ENCODE measurements at regions not wholly inside any gene's neighbourhood (a gene's known extent, or its start where the extent isn't known, plus 50 kb on each side); places are given as distances from the start of the nearest gene placed in this dataset.

DNA sequence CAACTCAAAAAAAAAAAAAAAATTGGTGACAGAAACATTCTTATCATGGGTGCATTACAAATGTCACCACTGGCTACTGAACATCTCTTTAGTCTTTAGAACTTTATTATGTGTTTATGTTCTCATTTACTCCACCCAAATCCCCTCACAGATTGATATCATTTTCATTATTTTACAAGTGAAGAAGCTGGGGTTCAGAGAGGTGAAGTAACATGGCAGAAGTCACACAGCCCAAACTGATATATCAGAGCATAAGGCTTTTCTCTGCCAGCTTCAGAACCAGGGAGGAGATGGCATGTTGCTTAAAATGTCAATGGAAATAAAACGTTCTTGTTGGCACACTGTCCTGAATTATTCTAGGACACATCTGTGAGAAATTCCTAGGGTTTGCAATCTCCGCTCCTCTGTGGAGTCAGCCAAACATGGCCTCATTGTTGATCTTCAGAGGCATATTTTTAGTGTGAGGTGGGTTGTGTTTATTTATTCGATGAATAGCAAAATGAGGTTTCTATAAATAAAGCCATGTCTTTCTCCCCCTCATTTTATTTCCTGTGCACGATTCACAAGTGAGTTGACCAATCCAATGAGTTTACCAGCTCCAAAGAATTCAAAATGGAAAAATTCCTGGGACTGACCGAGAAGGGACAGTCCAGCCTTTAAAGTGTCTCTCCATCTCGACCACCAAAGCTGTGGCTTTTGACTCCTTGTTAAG is 72.9 kb upstream of the ANO1 start:
- ChIA-PET CTCF (ENCODE audit: partially characterized antibody) (interaction anchor here (0.9 to 2.4 kb wide), 3 partner anchors 12 to 56 kb away, joined by 3 to 11 read pairs (median 3); no protein-coding TSS in a partner anchor), POLR2A (ENCODE audit: partially characterized antibody) (interaction anchor here (1.0 kb wide), 1 partner anchor 24 kb away, joined by 3 read pairs; no protein-coding TSS in a partner anchor)
- Histone ChIP-seq H2BK15ac (ENCODE audit: low read length) (no peak overlapping the region), H4K20me1 (replicated peaks in 1 of 2; ENCODE audit: control insufficient read depth in 1 of 2, insufficient read depth in 2 of 2, low read length in 2 of 2) (no peaks in the 10 kb centered on the region), H2BK20ac (ENCODE audit: low read length) (no peak overlapping the region), H2AFZ (ENCODE audit: low read length) (no peak overlapping the region), H3K4me1 (replicated peaks in 1 of 4; ENCODE audit: control insufficient read depth in 3 of 4, insufficient read depth in 4 of 4, low read length in 3 of 4) (peaks cover 0 to 6% (median 2%) of the 10 kb centered on the region in 4 experiments; a peak in 3 of 7 replicates), H3K23me2 (ENCODE audit: low read depth, low read length) (peaks cover 3% of the 10 kb centered on the region; the same call in 1 of the 2 replicates), H3K79me2 (ENCODE audit: control insufficient read depth in 1 of 2, insufficient read depth in 2 of 2, low read length in 2 of 2) (no peaks in the 10 kb centered on the region), H3K14ac (ENCODE audit: insufficient read length) (no peak overlapping the region), H3K4ac (replicated peaks; ENCODE audit: insufficient read length, low read depth, low read length) (no peak overlapping the region), H4K5ac (ENCODE audit: insufficient read length, low read depth, low read length) (no peak overlapping the region), H2BK120ac (replicated peaks; ENCODE audit: low read depth, low read length) (no peak overlapping the region), H3K4me3 (ENCODE audit: extremely low read depth in 1 of 4, insufficient read depth in 2 of 4, low read depth in 3 of 4, low read length in 4 of 4) (no peak overlapping the region), H3K9me3 (ENCODE audit: insufficient read depth in 2 of 2, low read depth in 1 of 2, low read length in 1 of 2) (no peaks in the 10 kb centered on the region; a peak in 1 of 4 replicates), H3K36me3 (ENCODE audit: control insufficient read depth in 2 of 4, insufficient read depth in 4 of 4, low read length in 3 of 4) (no peaks in the 10 kb centered on the region), H3K18ac (ENCODE audit: extremely low read depth, low read length) (no peak overlapping the region), H3K4me2 (ENCODE audit: insufficient read depth in 1 of 2, low read depth in 2 of 2, low read length in 2 of 2) (no peak overlapping the region), H3K23ac (ENCODE audit: insufficient read length) (no peak overlapping the region), H3K9ac (replicated peaks in 1 of 4; ENCODE audit: extremely low read depth in 1 of 4, low read depth in 3 of 4, low read length in 3 of 4) (no peak overlapping the region), H3K27ac (ENCODE audit: low read depth, low read length) (no peak overlapping the region), H2BK12ac (ENCODE audit: low read depth, low read length) (no peak overlapping the region), H2AK5ac (ENCODE audit: low read depth, low read length) (no peak overlapping the region), H3K79me1 (ENCODE audit: low read depth, low read length) (no peaks in the 10 kb centered on the region), H4K91ac (replicated peaks; ENCODE audit: insufficient read length, low read length) (no peak overlapping the region), H3K56ac (replicated peaks; ENCODE audit: insufficient read length, low read depth, low read length) (no peak overlapping the region), H3K27me3 (replicated peaks in 1 of 4; ENCODE audit: control insufficient read depth in 3 of 4, extremely low read depth in 1 of 4, insufficient read depth in 3 of 4, low read length in 3 of 4) (peaks cover 0 to 17% (median 10%) of the 10 kb centered on the region in 4 experiments; a peak in 6 of 7 replicates), H4K8ac (ENCODE audit: extremely low read depth, insufficient read depth, low read length) (no peak overlapping the region), H2BK5ac (ENCODE audit: low read depth, low read length) (no peak overlapping the region)
- 89% methylated on average over 6 of the region's 6 CpGs; no CpG with 5 or more reads in 1 of the 2 experiments for WGBS, 2 experiments (ENCODE audit: extremely low coverage in 1 of 2, insufficient coverage in 1 of 2, insufficient read length in 1 of 2, insufficient replicate concordance in 2 of 2, low coverage in 1 of 2, low lambda C conversion rate in 2 of 2, missing lambda C conversion rate in 1 of 2)
- DNase-seq (ENCODE audit: low read depth in 1 of 2, low spot score in 2 of 2) = no peak
- no peak for FAIRE-seq
- no peak for TF ChIP-seq EGR1 (IDR thresholded peaks at IDR 0.05; ENCODE audit: borderline replicate concordance, low read depth, low read length)
- TF ChIP-seq BACH1 (IDR thresholded peaks at IDR 0.05; ENCODE audit: low read length) = no peak
- TF ChIP-seq CREB1 (IDR thresholded peaks at IDR 0.05) = no peak
- TF ChIP-seq SIRT6 (IDR thresholded peaks at IDR 0.05; ENCODE audit: low read length) = no peak
